GM12865 (cell line): ENCODE measurements at regions not wholly inside any gene's neighbourhood (a gene's known extent, or its start where the extent isn't known, plus 50 kb on each side); places are given as distances from the start of the nearest gene placed in this dataset.
"Not testable (repeated sequence)": the region's sequence is repeated elsewhere in the genome, so short reads cannot be mapped to it uniquely, and the experiment has no call there.

Experiments
- DNase-seq: peaks from one replicate; pipeline ENCODE4 v3.0.0; 2010; ENCODE audit warnings: low read depth
- H3K4me3 ChIP-seq: 2 replicates; pipeline ENCODE4 v1.5.1; 2011; ENCODE audit warnings: mild to moderate bottlenecking, low read depth, low read length, control low read depth
- CTCF ChIP-seq: IDR thresholded peaks from 2 replicates; pipeline ENCODE4 v1.5.1; 2011; ENCODE audit warnings: low read length, control low read depth, low read depth, inconsistent platforms; ENCODE audit not compliant: insufficient read depth; ENCODE audit errors: missing control alignments

DNA sequence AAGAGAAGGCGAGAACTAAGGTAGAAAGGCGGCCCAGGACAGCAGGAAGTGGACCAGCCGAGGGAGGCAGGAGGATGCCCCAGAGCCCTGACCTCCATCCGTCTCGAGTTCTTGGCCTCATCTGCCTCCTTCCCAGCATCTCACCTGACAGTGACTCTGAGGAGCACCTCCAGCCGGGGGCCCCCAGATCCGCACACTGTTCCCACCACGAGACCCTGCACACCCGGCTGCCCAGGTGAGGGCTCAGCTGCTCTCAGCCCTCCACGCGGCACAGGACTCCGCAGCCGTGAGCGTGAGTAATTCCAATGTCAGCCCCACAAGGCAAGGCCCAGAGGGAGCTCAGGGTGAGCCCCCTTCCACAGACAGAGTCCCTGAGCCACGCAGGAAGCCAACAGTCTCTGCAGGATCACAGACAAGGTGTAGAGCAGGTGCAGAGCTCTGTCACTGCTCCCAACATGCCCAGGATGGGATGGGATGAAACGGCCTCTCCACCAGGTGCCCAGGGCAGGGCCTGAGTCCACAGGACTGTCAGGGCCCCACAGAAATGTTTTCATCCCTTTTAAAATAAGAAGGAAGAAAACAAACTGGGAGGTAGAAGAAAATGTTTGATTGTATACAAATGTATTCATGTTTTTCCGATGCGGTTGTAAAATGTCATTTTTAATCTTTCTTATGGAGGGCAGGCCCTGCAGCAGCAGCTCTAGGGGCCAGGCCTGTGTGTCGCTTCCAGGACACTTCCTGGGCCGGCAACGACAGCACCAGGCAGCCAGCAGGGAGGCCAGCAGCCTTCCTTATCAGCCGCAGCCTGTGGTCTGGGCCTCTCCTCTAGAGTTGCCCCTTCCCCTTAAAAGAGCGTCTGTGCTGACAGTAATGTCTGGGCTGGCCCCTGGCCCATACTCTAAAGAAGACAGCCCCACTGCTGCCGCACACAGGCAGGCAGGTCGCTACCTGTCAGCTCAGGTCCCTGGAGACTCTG lies 66.9 kb downstream of the DLL1 start:
- TF ChIP-seq CTCF: no peak
- H3K4me3 ChIP-seq: no peak overlapping the region
- DNase-seq: no peak

- no peak for DNase-seq
- no peak overlapping the region for H3K4me3 ChIP-seq
- no peak for TF ChIP-seq CTCF
These were observed 68.1 kb downstream of the DLL1 start for GRCh38 chr6:170222498-170223471.

DNA sequence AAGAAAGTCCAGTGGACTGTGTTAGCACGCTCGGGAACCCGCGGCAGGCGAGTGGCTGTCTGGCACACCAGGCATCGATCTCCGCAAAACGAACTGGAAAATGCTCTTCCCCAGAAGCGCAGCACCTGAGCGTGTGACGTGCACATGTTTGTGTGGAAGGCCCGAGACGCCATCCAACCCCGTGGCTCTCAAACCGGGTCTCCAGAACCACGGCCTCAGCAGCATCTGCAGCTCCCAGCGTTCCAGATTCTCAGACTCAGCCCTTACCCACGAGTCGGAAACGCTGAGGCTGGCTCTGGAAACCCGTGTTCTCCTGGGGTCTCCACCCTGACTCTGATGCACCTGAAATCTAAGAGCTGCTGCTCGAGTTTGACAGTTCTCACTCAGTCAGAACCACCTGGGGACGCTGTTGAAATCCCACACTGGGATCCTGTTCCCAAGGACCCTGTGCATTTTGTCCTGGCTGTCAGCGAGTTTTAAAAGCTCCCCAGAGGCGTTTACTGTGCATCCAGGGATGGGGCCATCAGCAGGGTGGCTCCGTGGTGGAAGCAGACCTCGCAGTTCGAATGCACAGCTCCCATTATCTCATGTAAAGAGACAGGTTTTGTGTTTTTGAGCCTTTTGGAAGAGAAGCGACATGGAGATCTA lies 69.0 kb downstream of the DLL1 start:
- no peak for TF ChIP-seq CTCF
- no peak overlapping the region for H3K4me3 ChIP-seq
- no peak for DNase-seq

- no peak for DNase-seq
These were observed 69.7 kb downstream of the DLL1 start for GRCh38 chr6:170221052-170221752.

GRCh38 chr6:170213637-170214018 lies 77.2 kb downstream of the DLL1 start:
- not testable (repeated sequence) for H3K4me3 ChIP-seq, DNase-seq

More at GRCh38 chr6:170221052-170221752, 69.7 kb downstream of the DLL1 start:
- no peak for TF ChIP-seq CTCF
- H3K4me3 ChIP-seq: no peak overlapping the region

DNA sequence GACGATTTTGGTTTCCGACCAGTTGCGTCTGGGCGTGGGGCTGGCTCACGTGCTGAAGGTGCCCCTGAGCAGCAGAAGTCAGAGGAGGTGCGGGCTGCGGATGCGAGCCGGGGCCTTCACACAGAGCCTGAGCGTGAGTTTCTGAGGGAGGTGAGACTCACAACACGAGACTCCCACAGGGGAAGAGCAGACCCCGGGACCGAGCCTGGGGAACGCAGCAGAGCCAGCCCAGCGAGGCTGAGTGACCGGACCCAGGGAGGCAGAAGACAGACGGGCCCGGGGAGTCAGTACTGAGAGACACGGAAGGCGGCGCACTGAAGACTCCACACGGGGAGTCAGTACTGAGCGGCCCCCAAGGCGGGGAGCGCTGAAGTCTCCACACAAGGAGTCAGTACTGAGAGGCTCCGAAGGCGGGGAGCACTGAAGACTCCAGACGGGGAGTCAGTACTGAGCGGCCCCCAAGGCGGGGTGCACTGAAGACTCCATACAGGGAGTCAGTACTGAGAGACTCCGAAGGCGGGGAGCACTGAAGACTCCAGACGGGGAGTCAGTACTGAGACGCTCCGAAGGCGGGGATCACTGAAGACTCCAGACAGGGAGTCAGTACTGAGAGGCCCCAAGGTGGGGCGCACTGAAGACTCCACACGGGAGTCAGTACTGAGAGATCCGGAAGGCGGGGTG lies 77.8 kb downstream of the DLL1 start:
- no peak for TF ChIP-seq CTCF
- no peak for DNase-seq
- no peak overlapping the region for H3K4me3 ChIP-seq
